HG03520 (cell line): ENCODE measurements at regions not wholly inside any gene's neighbourhood (a gene's known extent, or its start where the extent isn't known, plus 50 kb on each side); places are given as distances from the start of the nearest gene placed in this dataset.
"Not testable (repeated sequence)": the region's sequence is repeated elsewhere in the genome, so short reads cannot be mapped to it uniquely, and the experiment has no call there.

ENCODE experiments used
- ATAC-seq: cut with Tn5 transposase; IDR thresholded peaks from one replicate; pipeline ENCODE4 v1.9.1; 2021; ENCODE audit warnings: mild to moderate bottlenecking, moderate library complexity; ENCODE audit not compliant: unreplicated experiment

GRCh38 chr13:88376760-88377388 lies 705.7 kb downstream of the SLITRK5 start:
- ATAC-seq: no peak

- no peak for ATAC-seq
Measured at GRCh38 chr13:88377852-88378251, 706.7 kb downstream of the SLITRK5 start.

- no peak for ATAC-seq
Measured at GRCh38 chr13:88384542-88384941, 713.4 kb downstream of the SLITRK5 start.

GRCh38 chr13:88395804-88396203 lies 724.6 kb downstream of the SLITRK5 start:
- no peak for ATAC-seq

- no peak for ATAC-seq
Measured at GRCh38 chr13:88411696-88412095, 740.5 kb downstream of the SLITRK5 start.

- no peak for ATAC-seq
Measured at GRCh38 chr13:88417801-88418200, 746.6 kb downstream of the SLITRK5 start.

- ATAC-seq: no peak
Measured at GRCh38 chr13:88424463-88424862, 753.3 kb downstream of the SLITRK5 start.

GRCh38 chr13:88426661-88427060 lies 755.5 kb downstream of the SLITRK5 start:
- ATAC-seq: no peak

GRCh38 chr13:88429862-88430261 lies 758.7 kb downstream of the SLITRK5 start:
- no peak for ATAC-seq

GRCh38 chr13:88434953-88435352 lies 763.8 kb downstream of the SLITRK5 start:
- no peak for ATAC-seq

- no peak for ATAC-seq
Measured at GRCh38 chr13:88436974-88437373, 765.8 kb downstream of the SLITRK5 start.

GRCh38 chr13:88450515-88450914 lies 779.3 kb downstream of the SLITRK5 start:
- ATAC-seq: no peak

GRCh38 chr13:88456151-88456550 lies 785.0 kb downstream of the SLITRK5 start:
- no peak for ATAC-seq

- no peak for ATAC-seq
Measured at GRCh38 chr13:88459331-88459730, 788.2 kb downstream of the SLITRK5 start.

GRCh38 chr13:88461272-88462009 lies 790.3 kb downstream of the SLITRK5 start:
- no peak for ATAC-seq

- ATAC-seq: no peak
Measured at GRCh38 chr13:88464851-88465250, 793.7 kb downstream of the SLITRK5 start.

- no peak for ATAC-seq
Measured at GRCh38 chr13:88472316-88472715, 801.1 kb downstream of the SLITRK5 start.

GRCh38 chr13:88483202-88483601 lies 812.0 kb downstream of the SLITRK5 start:
- no peak for ATAC-seq

GRCh38 chr13:88507909-88508308 lies 836.7 kb downstream of the SLITRK5 start:
- no peak for ATAC-seq

GRCh38 chr13:88512993-88513392 lies 841.8 kb downstream of the SLITRK5 start:
- ATAC-seq: not testable (repeated sequence)

GRCh38 chr13:88526186-88526852 lies 855.1 kb downstream of the SLITRK5 start:
- no peak for ATAC-seq

- no peak for ATAC-seq
Measured at GRCh38 chr13:88526853-88527215, 855.7 kb downstream of the SLITRK5 start.
